GM13976 (cell line): ENCODE measurements at regions not wholly inside any gene's neighbourhood (a gene's known extent, or its start where the extent isn't known, plus 50 kb on each side); places are given as distances from the start of the nearest gene placed in this dataset.

ENCODE experiments used
- DNase-seq: peaks from one replicate; pipeline ENCODE4 v3.0.0; 2012; ENCODE audit warnings: low spot score
- CTCF ChIP-seq: IDR thresholded peaks from 2 replicates; pipeline ENCODE4 v1.5.1; 2012; ENCODE audit warnings: borderline replicate concordance, mild to moderate bottlenecking; ENCODE audit not compliant: insufficient read depth; ENCODE audit errors: extremely low read depth, missing control alignments, control extremely low read depth
- in situ Hi-C: fragments of 300-500 bp; cut with MboI; formaldehyde crosslinking; loops from one replicate; pipeline ENCODE4 v1.12.0; 2022; ENCODE audit warnings: low sequenced_read_pairs, mixed read lengths, inconsistent platforms; ENCODE audit not compliant: unreplicated experiment

DNA sequence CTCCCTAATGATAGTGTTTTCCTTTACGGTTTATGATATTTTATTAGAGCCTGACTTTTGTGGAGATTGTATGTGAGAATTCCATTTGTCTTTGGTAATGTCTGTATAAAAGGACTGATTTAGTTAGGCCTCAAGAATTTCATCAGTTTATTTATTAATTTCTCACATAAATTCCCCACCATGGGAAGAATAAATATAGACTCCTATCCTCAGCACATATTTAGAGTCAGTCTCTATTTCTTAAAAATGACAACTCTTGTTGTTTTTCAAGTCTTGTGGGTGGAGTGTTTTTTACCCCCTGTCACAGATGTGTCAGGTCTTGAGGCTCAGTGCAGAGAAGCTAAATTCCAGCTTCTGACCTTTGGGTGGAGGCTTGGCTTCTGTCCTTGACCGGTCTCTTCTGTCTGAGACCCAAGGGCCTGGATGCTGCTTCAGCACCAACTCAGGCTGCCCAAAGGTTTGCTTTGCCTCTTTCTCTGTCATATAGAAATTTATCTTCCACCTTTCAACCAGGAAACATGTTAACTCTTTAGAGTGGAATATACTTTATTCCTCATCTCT, 117.3 kb upstream of the INHBA start:
- no peak for TF ChIP-seq CTCF
- in situ Hi-C loops: no loop called here
- DNase-seq: no peak

DNA sequence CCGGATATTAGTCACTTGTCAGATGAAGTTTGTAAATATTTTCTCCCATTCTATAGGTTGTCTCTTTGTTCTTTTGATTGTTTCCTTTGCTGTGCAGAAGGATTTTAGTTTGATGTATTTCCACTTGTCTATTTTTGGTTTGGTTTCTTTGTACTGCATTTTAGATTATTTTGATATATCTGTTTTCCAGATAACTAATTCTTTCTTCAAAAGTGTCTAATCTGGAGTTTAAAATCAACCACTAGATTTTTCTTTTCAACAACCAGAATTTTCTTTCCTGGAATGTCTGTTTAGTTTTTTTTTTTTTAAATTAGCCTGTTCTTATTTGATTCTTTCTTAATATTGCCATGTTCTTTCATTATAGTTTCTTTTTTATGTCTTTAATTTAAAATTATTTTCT, 116.8 kb upstream of the INHBA start:
- no peak for DNase-seq
- in situ Hi-C loops: no loop called here
- no peak for TF ChIP-seq CTCF

DNA sequence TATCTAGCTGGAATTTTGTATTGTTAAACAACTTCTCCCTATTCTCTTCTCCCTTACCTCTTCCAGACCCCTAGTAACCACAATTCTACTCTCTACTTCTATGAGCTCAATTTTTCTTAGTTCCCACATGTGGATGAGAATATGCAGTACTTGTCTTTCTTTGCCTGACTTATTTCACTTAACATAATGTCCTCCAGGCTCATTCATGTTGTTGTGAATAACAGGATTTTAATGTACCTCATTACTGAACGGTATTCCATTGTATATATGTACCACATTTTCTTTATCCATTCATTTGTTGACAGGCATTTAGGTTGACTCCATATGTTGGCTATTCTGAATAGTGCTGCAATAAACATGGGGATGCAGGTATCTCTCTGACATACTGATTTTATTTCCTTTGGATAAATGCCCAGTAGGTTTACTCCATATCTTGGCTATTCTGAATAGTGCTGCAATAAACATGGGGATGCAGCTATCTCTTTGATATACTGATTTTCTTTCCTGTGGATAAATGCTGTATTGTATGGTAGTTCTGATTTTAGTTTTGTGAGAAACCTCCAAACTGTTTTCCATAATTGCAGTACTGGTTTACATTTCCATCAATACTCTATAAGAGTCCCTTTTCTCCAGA, 116.0 kb upstream of the INHBA start:
- in situ Hi-C loops: no loop called here
- no peak for TF ChIP-seq CTCF
- no peak for DNase-seq

- in situ Hi-C loops: no loop called here
- no peak for TF ChIP-seq CTCF
Measured at GRCh38 chr7:41817386-41817785, 114.5 kb upstream of the INHBA start.

DNA sequence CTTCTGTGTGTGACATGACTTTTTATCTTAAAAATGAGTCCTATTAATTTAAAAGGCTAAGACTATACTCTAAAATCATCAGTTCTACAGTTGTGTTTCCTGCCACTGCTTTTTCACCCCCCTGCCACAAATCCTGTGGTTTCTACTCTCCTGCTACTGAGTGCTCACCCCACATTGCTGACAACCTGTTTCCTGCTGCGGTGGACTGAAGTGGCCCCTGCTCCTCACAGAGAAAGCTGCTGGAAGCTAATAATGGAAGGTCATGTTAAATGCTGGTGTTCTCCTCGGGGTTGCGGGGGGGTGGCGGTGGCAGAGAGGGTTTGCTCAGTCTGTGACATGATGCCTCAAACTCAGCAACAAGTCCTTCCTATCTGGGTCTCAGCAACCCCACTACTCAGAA, 113.2 kb upstream of the INHBA start:
- DNase-seq: no peak
- no peak for TF ChIP-seq CTCF
- in situ Hi-C loops: no loop called here

More at GRCh38 chr7:41817386-41817785, 114.5 kb upstream of the INHBA start:
- DNase-seq: no peak

DNA sequence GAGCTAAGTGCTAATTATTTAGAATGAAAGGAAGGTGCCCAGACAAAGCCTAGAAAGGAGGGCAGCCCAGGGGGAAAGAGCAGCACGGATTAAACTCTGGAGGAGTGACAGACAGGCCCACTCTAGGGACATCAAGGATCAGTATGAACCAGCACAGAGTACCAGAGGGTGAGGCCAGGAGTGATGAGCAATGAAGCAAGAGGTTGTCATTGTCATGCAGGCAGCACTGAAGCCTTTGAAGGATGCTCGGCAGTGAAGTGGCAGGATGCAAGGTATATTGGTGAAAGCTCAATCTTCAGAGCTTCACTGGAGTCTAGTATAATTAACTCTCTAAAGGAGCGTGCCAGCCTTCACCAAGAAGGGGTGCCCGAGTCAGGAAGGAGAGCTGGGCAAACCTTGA, 112.0 kb upstream of the INHBA start:
- in situ Hi-C loops: no loop called here
- TF ChIP-seq CTCF: no peak
- DNase-seq: no peak
